KMS-11 (cell line): ENCODE measurements at regions not wholly inside any gene's neighbourhood (a gene's known extent, or its start where the extent isn't known, plus 50 kb on each side); places are given as distances from the start of the nearest gene placed in this dataset.
"Not testable (repeated sequence)": the region's sequence is repeated elsewhere in the genome, so short reads cannot be mapped to it uniquely, and the experiment has no call there.

Experiments
- H2AFZ ChIP-seq: fragments of 200-600 bp; sonication (generic); 2 replicates; pipeline ENCODE4 v1.6.1; 2016; ENCODE audit warnings: antibody characterized with exemption, mixed run types, low read depth
- H3K27ac ChIP-seq: fragments of 200-600 bp; sonication (generic); 2 replicates; pipeline ENCODE4 v1.6.1; 2016; ENCODE audit warnings: mild to moderate bottlenecking, mixed run types
- H3K27me3 ChIP-seq: fragments of 200-600 bp; sonication (generic); 2 replicates; pipeline ENCODE4 v1.6.1; 2017; ENCODE audit warnings: mild to moderate bottlenecking, low read depth, mixed run types, moderate library complexity; ENCODE audit not compliant: insufficient read depth
- H3K36me3 ChIP-seq: fragments of 200-600 bp; sonication (generic); 2 replicates; pipeline ENCODE4 v1.6.1; 2017; ENCODE audit warnings: mild to moderate bottlenecking, mixed run types; ENCODE audit not compliant: insufficient read depth
- H3K4me1 ChIP-seq: fragments of 200-600 bp; sonication (generic); 2 replicates; pipeline ENCODE4 v1.6.1; 2016; ENCODE audit warnings: mild to moderate bottlenecking, low read depth, mixed run types; ENCODE audit not compliant: poor library complexity, severe bottlenecking
- H3K4me2 ChIP-seq: fragments of 200-600 bp; sonication (generic); 2 replicates; pipeline ENCODE4 v1.7.0; 2016; ENCODE audit warnings: mild to moderate bottlenecking, mixed run types
- H3K4me3 ChIP-seq: fragments of 200-600 bp; sonication (generic); IDR thresholded peaks from 2 replicates; pipeline ENCODE4 v1.6.1; 2017; ENCODE audit warnings: low read depth, low read length, mixed read lengths; ENCODE audit not compliant: insufficient read depth
- H3K79me2 ChIP-seq: fragments of 200-600 bp; sonication (generic); 2 replicates; pipeline ENCODE4 v1.6.1; 2016; ENCODE audit warnings: low read depth, mixed run types; ENCODE audit not compliant: insufficient read depth
- H3K9ac ChIP-seq: fragments of 200-600 bp; sonication (generic); 2 replicates; pipeline ENCODE4 v1.6.1; 2016; ENCODE audit warnings: mild to moderate bottlenecking, mixed run types
- H4K20me1 ChIP-seq: fragments of 200-600 bp; sonication (generic); 2 replicates; pipeline ENCODE4 v1.6.1; 2016; ENCODE audit warnings: mild to moderate bottlenecking, mixed run types; ENCODE audit not compliant: insufficient read depth
- TF ChIP-seq, protein P1 (sequence below): fragments of 200-600 bp; sonication (generic); conservative IDR thresholded peaks from 2 replicates; pipeline ENCODE4 v1.6.1; 2017; ENCODE audit warnings: low read depth, mild to moderate bottlenecking, antibody characterized with exemption, low read length, moderate library complexity, mixed read lengths

DNA sequence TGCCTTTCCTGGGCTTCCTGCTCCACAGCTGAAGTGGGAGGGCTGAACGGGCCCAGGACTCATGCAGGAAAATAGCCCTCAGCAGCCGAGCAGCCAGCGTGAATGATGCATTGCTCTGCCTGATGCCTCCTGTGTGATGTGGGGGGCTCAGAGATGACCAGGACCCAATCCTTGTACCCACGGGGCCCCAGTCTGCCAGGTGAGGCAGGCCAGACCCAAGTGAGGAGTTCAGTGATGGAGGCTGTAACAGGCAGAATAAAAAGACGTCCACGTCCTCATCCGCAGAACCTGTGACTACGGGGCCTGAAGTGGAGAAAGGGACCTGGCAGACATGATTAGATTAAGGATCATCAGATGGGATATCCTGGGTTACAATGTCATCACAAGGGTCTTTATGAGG lies 194.9 kb upstream of the HDAC4 start:
- Histone ChIP-seq H3K27me3 (peaks cover 15% of the 10 kb centered on the region; the same call in 1 of the 2 replicates), H4K20me1 (no peaks in the 10 kb centered on the region), H3K27ac (no peak overlapping the region), H3K4me2 (no peak overlapping the region), H3K4me1 (no peaks in the 10 kb centered on the region), H3K4me3 (no peak overlapping the region), H2AFZ (no peak overlapping the region), H3K9ac (no peak overlapping the region), H3K79me2 (no peaks in the 10 kb centered on the region), H3K36me3 (no peaks in the 10 kb centered on the region)
- TF ChIP-seq, protein P1, sequence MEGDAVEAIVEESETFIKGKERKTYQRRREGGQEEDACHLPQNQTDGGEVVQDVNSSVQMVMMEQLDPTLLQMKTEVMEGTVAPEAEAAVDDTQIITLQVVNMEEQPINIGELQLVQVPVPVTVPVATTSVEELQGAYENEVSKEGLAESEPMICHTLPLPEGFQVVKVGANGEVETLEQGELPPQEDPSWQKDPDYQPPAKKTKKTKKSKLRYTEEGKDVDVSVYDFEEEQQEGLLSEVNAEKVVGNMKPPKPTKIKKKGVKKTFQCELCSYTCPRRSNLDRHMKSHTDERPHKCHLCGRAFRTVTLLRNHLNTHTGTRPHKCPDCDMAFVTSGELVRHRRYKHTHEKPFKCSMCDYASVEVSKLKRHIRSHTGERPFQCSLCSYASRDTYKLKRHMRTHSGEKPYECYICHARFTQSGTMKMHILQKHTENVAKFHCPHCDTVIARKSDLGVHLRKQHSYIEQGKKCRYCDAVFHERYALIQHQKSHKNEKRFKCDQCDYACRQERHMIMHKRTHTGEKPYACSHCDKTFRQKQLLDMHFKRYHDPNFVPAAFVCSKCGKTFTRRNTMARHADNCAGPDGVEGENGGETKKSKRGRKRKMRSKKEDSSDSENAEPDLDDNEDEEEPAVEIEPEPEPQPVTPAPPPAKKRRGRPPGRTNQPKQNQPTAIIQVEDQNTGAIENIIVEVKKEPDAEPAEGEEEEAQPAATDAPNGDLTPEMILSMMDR = no peak

DNA sequence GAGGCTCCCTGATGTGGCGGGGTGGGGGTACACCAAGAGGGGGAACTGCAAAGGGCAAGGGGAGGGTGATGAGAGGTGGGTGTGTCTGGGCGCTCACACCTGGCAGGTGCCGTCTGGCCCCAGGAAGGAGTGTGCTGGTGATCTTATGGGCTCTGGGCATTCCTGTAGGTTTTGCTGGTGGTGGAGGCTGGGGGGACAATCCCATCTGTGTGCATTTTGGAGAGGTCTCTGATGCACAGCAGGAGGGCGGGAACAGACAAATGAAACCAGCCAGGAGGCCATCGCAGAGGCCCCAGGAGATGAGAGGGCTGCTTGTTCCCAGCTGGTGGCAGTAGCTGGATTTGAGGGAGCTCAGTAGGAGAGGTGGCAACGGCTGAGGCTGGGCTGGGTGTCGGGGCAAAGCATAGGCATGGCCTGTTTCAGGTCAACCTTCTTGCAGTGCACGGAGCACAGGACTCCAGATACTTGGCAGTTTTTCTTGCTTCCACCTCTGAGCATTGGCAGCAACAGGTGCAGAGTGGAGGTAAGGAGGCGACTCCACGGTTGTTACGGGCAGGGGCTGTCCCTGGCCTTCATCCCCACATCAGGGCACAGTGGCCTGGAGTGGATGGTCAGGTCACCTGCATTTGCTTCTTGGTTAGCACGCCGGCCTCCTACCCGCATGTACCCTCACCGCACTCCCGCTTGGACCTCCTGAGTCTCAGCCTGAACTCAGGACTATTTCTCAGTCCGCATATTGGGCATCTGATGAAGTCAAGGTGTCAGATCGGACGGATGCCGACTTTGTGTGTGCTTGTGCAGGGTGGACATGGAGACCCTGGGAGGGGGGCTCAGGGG lies 194.2 kb upstream of the HDAC4 start:
- H3K9ac ChIP-seq = no peak overlapping the region
- no peak overlapping the region for H3K4me2 ChIP-seq
- no peak overlapping the region for H3K4me3 ChIP-seq
- H3K27ac ChIP-seq = no peak overlapping the region
- no peaks in the 10 kb centered on the region for H3K79me2 ChIP-seq
- H3K27me3 ChIP-seq = peaks cover 12% of the 10 kb centered on the region; the same call in 1 of the 2 replicates
- TF ChIP-seq, protein P1 = no peak
- no peaks in the 10 kb centered on the region for H4K20me1 ChIP-seq
- H3K4me1 ChIP-seq = no peaks in the 10 kb centered on the region
- no peaks in the 10 kb centered on the region for H3K36me3 ChIP-seq
- H2AFZ ChIP-seq = no peak overlapping the region

DNA sequence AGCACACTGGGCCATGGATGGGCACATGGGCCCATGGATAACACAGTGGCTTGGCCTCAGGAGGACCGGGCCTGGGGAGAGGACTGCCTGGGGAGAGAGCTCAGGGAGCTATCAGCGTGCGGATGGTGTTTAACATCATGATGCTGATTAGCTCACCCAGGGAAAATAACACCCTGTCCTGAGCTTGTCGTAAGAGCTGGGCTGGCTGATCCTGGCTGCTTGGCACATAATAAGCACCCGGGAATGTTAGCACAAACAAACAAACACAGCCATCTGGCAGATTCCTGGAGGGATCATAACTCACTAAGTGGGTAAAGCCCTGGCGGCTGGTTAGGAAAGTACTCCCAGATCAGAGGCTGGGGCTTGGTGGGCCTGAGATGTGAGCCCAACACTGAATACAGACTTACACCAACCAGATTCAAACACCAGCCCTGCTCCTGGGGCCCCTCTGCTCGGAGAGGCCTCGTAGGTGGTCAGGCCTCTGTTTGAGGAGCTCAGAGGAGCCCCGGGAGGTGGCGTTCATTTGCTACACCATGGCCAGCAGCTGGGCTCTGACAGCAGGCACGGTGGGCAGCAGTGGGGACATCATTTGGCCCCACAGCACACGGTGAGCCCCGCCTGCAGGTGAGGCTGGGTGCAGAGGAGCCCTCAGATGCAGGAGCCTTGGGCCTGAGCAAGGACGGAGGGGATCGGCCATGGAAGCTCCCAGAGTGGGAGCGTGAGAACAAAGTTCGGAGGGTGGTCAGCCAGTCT lies 193.4 kb upstream of the HDAC4 start:
- H4K20me1 ChIP-seq = no peaks in the 10 kb centered on the region
- no peak overlapping the region for H3K4me2 ChIP-seq
- H3K36me3 ChIP-seq = no peaks in the 10 kb centered on the region
- no peak overlapping the region for H3K4me3 ChIP-seq
- TF ChIP-seq, protein P1 = no peak
- peaks cover 6% of the 10 kb centered on the region; the same call in 1 of the 2 replicates for H3K27me3 ChIP-seq
- H3K4me1 ChIP-seq = no peaks in the 10 kb centered on the region
- H3K79me2 ChIP-seq = no peaks in the 10 kb centered on the region
- H2AFZ ChIP-seq = no peak overlapping the region
- H3K9ac ChIP-seq = no peak overlapping the region
- no peak overlapping the region for H3K27ac ChIP-seq

DNA sequence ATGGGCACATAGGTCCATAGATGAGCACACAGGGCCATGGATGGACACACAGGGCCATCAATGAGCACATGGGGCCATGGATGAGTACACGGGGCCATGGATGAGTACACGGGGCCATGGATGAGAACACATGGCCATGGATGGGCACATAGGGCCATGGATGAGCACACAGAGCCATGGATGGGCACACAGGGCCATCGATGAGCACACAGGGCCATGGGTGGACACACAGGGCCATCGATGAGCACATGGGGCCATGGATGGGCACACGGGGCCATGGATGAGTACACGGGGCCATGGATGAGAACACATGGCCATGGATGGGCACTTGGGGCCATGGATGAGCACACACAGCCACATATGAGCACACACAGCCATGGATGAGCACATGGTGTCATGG lies 192.6 kb upstream of the HDAC4 start:
- TF ChIP-seq, protein P1 = no peak
- H3K4me2 ChIP-seq = no peak overlapping the region

DNA sequence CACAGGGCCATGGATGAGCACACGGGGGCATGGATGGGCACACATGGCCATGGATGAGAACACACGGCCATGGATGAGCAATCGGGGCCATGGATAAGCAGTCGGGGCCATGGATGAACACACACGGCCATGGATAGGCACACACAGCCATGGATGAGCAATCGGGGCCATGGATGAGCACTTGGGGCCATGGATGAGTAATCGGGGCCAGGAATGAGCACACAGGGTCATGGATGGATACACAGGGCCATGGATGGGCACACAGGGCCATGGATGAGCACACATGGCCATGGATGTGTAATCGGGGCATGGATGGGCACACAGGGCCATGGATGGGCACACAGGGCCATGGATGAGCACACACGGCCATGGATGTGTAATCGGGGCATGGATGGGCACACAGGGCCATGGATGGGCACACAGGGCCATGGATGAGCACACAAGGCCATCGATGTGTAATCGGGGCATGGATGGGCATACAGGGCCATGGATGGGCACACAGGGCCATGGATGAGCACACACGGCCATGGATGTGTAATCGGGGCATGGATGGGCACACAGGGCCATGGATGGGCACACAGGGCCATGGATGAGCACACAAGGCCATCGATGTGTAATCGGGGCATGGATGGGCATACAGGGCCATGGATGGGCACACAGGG lies 191.9 kb upstream of the HDAC4 start:
- not testable (repeated sequence) for H3K27me3 ChIP-seq, H3K36me3 ChIP-seq, H4K20me1 ChIP-seq, H3K79me2 ChIP-seq, H3K27ac ChIP-seq, H3K4me2 ChIP-seq, H2AFZ ChIP-seq, H3K9ac ChIP-seq, H3K4me3 ChIP-seq, H3K4me1 ChIP-seq

More for the DNA sequence above, 192.6 kb upstream of the HDAC4 start:
- Histone ChIP-seq H3K36me3 (no peaks in the 10 kb centered on the region), H3K79me2 (no peaks in the 10 kb centered on the region), H4K20me1 (no peaks in the 10 kb centered on the region), H3K27ac (no peak overlapping the region), H3K4me3 (no peak overlapping the region), H2AFZ (no peak overlapping the region), H3K27me3 (peaks cover 3% of the 10 kb centered on the region; the same call in 1 of the 2 replicates), H3K9ac (no peak overlapping the region), H3K4me1 (no peaks in the 10 kb centered on the region)
